ENCODE measurements at regions not wholly inside any gene's neighbourhood (a gene's known extent, or its start where the extent isn't known, plus 50 kb on each side); places are given as distances from the start of the nearest gene placed in this dataset.

DNA sequence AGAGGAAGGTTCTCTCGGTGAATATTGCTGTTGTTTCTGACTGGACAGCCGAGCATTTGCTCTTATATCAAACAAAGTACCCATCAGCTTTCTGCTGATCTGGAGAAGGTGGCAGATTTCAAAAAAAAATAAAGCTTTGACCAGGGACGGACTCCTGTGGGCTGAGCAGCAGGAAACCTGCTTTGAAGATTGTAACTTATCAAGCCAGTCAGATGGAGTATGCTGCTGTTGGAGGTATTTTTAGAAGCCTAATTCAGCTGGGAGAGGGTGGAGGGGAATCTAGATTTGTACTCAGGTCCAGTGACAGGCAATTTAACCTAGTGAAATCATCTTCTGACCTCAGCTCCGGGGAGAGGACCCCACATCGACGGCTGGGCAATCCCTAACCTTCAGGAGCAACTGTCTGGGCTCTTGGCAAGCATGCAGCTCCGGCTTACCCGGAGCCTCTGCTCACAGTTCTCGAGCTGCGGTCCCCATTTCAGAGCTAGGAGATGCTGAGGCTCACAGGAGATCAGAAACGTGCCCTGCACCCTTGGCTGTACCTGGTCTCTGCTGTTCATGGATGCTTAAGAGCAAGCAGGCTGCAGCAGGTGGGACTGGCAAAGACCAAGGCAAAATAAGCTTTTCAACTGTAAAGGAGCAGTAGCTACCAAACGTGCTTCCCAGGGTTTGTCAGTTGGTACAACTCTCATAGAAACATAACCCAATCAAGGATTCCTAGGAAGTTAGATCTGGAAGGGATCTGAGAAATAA, 89.3 kb upstream of the ST8SIA2 start:
- FAIRE-seq, result no peak
- no peak for DNase-seq (ENCODE audit: low spot score)

DNA sequence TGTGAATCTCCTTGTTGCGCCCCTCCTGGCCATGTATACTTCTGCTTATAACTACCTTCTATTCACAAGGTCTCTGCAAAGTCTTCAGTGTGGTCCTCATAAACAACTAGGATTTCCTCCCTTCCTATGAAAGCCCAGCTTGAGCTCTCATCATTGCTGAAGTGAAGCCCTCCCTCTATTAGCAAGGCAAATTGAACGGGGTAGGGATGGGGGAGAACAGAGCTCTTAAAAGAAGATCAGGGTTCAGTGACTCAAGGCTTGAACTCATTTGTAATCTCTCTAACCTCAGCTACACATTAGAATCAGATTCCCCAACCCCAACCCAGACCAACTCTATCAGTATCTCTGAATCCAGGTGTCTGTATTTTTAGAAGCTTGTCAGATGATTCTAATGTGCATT, 88.3 kb upstream of the ST8SIA2 start:
- no peak for FAIRE-seq
- DNase-seq (ENCODE audit: low spot score), result no peak

DNA sequence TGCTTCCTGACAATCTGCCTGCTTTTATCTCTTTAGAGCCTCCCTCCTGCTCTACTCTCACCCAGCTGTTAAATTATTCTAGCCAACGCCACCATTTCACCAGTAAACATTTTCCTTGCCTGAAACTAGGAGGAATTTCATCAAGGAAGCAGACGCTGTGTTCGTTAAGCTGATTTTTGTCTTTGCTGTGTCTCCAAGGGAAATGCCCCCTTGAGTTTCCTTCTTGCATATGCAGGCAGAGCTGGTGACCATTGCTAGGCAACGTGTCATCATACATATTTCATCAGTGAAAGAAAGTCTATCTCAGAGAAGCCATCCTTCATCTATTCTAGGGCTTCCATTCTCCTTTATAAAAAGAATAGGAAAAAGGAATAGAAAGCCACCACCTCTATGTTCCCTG, 87.0 kb upstream of the ST8SIA2 start:
- peak; percentile 24 for DNase-seq (ENCODE audit: low spot score)
- no peak for FAIRE-seq

DNA sequence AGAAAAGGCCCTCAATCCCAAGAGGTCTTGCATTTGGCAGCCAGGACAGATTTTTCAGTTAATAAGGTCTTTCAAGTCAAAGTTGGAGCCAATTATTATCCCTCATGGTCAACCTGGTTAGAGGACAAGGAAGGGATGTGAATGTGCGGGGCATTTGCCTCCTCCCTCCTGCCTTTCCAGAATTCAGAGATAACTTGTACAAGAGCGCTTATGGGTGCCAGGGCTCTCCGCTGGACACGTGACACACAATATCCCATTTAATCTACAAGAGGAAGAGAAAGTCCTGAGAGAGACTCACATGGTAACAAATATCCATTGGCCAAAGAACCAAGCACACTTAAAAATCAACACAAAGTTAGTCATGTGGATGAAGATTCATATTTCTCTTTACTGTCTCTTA, 78.5 kb upstream of the ST8SIA2 start:
- no peak for FAIRE-seq
- no peak for DNase-seq (ENCODE audit: low spot score)

DNA sequence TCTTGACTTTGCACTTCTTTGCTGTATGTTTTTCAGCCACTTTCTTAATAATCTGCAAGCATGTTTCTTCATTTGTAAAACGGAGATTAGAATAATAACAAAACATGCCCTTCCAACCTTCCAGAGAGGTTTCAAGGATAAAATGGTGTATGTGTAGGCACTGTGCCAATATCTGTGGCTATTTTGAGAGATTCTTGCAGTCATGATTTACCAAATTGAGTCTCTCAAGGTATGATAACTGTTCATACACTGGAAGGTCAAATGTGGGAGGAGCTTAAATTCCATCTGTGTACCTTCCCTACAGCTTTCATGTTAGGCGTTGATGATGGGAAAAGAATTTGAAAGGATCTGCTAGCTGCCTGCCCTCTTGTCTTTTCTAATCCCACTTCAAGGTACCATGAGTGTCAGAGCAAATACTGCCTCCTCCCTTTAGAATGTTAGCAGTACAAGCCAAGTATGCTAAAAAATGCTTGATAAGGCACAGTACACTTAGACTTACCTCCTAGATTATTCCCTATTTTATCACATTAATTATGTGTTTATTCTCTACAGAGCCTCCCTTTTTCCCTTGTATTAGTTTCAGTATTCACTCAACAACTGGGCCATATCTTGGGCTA, 78.0 kb upstream of the ST8SIA2 start:
- no peak for DNase-seq (ENCODE audit: low spot score)
- FAIRE-seq, result no peak

DNA sequence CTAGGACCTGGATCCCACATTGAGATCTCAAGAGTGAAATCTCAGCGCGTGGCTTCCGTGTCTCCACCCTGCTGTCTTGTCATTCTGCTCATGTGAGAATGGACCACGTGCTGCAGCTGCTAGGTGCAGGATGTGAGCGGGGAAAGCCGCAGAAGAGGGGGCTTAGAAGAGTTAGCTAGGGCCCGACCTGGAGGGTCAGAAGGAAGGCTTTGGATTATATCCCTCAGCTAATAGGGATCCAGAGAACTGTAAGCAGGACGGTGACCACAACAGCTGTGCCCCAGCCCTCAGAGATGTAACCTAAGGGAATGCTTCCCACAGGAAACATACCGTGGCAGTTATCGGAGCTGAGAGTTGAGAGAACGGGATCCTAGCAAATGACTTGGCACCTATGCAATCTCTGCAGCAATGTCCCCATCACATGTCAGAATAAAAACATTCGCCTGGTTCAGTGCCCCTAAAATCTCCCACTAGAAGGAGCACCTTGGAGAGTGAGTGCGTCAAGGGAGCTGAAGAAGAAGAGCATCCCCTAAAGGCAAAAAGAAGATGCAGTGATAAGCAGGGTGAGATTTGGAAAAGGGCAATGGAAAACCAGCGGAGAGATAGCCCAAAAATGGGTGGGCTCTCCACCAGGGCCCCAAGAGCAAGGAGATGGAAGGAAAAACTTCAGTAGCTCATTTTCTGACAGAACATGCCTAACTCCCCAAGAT, 76.9 kb upstream of the ST8SIA2 start:
- DNase-seq (ENCODE audit: low spot score) (no peak), FAIRE-seq (no peak)

DNA sequence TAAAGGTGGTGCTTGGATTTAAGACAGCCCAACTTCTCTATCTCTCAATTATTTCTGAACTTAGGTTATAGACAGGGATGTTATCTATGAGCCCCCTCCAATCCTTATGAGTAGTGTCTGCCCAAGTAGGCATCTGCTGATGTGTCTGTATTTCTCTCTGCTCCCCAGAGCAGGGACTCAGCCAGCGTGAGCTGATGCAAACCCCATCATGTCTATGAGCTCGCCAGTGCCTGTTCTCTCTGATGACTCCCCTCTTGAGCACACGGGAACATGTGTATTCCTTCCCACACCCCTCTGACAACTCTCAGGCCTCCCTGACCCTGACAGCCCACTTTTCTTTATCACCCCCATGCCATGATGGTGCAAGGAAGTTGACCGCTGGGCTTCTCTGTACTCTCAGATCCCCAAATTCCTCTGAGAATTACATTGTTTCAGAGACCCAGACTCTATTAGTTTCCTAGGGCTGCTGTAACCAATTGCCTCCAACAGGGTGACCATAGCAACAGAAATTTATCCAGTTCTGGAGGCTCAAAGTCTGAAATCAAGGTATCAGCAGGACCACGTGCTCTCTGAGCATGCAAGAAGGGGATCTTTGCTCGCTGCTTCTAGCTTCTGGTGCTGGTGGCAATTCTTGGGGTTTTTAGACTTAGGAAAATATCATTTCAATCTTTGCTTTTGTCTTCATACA, 73.5 kb upstream of the ST8SIA2 start:
- FAIRE-seq (no peak), DNase-seq (ENCODE audit: low spot score) (no peak)

DNA sequence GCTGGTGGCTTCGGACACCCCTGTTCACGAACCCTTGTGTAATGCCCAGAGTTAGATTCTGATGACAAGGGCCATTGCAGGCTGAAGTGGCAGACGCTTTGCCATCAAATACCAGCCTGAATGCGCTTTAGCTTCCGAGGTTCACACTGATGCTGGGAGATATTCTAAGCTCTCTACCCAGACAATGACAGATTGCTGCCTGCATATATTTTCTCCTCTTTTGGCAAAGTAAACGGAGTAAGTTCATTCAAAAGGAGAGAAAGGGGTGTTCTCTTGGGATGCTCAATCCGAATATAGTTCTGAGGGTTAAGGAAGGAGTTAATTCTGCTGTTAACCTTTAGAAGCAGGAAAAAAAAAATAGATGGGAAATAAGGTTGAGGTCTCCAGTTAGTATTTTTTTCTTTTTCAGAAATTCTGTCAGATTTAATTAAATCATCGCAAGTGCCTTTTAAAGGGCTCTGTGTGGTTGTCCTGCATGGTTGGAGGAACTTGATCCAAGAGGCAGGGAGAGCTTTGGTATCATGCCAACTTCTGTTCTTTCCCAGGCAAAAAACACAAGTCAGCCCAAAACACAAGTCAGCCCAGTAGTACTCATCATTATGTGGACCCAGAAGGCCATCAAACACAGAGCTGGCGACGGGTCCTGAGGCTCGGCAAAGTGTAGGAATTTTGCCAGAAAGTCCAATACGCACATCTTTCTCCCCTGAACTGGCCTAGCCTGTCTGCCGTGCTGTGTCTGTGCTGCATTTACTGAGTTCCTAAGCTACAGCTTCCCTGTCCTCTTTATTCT, 70.9 kb upstream of the ST8SIA2 start:
- DNase-seq (ENCODE audit: low spot score) (no peak), FAIRE-seq (no peak)

DNA sequence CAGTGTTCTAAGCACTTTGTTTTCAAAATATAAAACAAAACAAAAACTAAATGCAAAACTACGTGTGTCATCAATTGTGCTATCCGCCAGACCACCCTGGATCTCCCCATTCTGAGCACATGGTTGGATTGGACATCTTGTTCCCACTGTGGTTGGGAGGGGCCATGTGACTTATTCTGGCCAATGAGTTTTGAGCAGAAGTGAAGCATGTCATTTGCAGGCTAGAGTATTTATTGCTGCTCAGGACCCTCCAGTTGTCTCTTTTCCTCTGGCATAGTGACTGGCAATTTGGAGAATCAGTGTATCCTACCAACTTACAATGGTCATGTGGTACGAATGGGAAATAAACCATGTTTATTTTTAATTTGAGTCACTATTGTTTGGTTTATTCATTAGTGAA, 70.2 kb upstream of the ST8SIA2 start:
- DNase-seq (ENCODE audit: low spot score) (no peak), FAIRE-seq (no peak)

DNA sequence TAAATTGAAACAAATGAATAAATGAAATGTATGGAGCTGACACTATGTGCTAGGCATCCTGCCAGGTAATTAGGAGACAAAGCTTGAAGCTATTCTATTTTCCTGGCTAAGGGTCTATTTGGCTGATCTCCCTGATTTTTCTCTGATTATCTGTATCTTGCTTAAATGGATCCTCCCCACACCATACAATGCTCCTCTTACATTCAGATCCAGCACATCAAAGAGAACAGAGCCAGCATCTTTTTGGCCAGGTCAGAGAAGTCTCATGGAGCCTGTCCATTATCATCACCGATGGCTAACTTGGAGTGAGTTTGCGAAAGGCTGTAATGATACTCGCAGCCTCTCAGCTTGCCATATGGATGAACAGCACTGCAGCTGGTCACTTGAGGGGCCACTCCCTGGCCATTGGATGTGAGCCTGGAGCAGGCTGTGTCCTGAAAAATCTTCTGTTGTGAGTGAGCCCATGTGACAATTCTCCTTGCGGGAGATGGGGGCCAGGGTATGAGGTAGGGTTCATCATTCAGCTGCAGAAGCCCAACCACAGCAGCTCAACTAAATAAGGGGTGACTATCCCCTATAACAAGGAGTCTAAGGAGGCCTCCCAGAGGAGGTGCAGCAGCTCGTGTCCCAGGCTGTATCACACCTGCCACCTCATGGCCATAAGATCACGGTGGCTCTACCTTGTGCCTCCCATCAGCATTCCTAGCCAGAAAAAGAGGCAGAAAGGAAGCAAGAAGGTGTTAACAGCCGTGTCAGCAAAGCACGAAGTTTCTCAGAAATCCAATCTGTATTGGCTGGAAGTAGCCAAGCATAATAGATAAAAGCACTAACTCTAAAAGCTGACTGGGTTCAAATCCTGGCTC, 69.3 kb upstream of the ST8SIA2 start:
- FAIRE-seq, result no peak

DNA sequence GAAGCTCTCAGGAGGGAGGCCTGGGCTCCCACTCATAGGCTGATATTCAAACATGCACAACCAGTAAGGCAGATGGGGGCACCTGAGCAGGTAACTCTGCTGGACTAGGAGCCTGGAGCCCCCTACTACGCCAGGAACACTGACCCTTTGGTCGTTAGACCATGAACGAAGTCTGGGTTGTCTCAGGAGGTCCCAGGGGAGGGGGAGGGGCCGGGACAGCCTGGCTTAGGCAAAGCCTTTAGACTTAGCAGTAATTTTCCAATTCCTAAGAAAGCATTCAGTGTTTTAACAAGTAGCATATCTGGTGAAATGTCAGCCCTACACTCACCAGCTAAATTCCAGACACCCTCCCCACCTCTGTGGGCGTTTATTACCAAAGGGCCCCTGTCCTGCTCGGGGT, 67.4 kb upstream of the ST8SIA2 start:
- FAIRE-seq (no peak), DNase-seq (ENCODE audit: low spot score) (no peak)

More for the DNA sequence above, 69.3 kb upstream of the ST8SIA2 start:
- no peak for DNase-seq (ENCODE audit: low spot score)

DNA sequence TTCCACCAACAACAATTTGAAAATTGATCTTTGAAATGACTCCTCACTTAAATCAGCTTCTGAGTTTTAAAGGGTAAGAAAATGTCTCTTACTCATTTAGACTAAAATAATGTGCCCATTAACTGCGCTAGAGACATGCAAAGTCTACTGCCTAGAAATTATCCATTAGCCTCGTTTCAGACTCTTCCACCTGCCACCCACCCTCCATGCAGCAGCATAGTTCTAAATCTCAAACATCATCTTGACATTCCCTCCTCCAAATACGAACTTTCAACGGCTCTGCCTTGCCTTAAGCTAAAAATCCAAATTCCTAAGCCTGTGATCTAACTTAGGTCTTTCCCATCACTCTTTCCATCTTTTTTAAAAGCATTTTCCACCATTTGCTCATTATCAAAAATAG, 66.6 kb upstream of the ST8SIA2 start:
- DNase-seq (ENCODE audit: low spot score) (no peak), FAIRE-seq (no peak)

DNA sequence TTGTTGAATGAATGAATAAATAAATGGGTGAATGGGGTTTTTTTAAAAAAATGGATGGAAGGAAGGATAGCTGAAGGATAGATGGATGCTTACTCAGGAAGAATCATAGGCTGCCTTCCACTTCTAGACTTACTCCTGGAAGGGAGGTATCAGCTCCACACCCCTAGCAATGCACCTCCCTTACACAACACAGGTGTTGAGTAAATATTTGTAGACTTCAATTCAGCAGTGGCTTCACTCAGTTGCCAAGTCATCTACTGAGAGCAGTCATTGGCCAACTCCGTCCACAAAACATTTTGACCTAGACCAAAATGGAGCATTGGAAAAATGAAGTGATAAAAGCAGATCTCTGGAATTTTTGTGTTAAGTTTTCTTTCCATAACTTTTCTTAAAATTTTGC, 65.5 kb upstream of the ST8SIA2 start:
- no peak for DNase-seq (ENCODE audit: low spot score)
- FAIRE-seq, result no peak

DNA sequence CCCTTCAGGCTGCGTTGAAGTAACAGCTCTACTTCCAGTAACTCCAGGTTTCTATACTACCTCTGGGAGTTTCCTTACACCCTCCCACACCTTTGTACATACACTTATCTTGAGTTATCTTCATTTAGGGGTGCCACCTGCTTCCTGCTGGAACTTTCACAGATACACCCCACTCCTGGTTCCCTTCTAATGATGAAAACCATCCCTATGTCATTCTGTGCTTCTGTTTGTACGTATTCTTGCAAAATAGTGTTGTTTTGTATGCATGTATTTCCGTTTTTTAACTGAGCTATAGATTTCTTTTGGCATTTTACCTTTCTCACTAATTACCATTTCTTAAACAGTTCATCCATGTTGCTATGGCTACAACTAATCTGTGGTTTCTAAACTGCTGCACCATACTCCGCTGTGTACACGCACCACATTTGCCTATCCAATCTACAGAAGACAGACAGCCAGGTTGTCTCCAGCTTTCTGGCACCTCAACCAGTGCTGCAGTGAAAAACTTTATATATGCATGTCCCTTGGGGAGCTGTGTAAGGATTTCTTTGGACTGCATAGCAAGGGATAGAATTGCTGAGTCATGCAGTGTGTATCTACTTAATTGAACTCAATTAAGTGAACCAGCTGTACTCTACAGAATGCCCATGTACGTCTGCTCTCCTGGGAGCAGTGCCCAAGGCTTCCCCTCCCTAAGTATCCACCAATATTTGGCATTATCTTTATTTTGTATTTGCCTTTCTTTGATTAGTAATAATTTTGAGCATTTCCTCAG, 61.4 kb upstream of the ST8SIA2 start:
- DNase-seq (ENCODE audit: low spot score) (no peak), FAIRE-seq (no peak)

DNA sequence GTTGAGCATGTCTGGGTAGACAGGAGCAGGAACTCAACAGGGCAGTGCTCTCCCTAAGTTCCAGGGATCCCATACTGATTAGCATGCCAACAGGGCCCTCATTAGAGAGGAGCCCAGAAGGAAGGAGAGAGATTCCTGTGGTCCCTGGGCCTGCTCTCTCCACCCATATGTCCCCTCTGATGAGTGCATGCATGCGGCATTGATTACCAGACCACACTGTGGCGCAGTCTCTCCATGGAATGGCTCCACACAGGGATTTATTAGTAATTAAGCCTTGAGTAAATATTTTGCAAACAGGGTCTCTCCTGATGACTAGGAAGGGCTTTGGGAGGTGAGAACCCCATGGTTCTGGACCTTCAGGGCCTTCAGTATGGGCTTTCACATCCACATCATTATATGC, 60.0 kb upstream of the ST8SIA2 start:
- FAIRE-seq (no peak), DNase-seq (ENCODE audit: low spot score) (no peak)

DNA sequence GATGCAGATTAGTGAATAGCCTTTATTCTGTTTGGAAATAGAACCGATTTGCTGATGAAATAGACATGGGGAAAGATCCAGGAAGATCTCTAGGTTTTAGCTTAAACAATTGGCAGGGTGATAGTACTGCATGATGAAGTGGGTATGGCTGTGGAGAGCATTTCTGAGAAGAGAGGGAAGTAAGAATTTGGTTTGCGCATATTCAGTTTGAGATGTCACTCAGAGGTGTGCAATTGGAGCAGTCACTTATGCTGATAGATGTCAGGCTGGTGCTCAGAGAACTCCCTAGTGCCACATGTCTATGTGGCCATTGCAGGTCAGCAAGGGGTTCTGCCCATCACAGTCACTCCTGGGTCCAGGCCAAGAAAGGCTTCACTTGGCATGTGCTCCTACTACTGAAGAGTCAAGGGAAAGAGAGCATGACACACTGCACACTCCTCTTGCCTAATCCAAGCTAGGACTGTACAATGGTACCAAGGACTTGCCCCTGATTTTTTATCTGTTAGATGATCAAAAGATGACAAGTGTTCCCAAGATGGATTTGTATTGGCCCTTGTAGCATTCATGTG, 57.2 kb upstream of the ST8SIA2 start:
- peak; percentile 42 for FAIRE-seq

DNA sequence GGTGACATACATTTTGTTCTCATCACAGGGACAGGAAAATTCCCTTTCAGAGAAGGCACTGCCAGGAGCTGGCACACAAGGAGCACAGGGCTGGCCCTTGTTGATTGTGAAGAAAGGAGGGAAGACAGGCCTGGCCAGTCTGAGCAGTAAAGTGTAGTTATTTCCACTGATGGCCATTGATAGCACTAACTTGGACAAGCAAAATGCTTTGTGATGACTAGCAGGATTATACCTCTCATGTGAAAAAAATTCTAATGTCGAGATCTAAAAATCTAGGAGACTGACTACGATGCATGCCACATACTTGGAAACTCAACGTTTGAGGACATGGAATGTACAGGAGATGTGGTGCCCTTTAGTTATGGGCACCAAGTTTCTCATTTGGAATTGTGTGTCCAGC, 54.3 kb upstream of the ST8SIA2 start:
- FAIRE-seq, result no peak
- DNase-seq (ENCODE audit: low spot score), result no peak

More for the DNA sequence above, 57.2 kb upstream of the ST8SIA2 start:
- no peak for DNase-seq (ENCODE audit: low spot score)
